ENCODE measurements at regions not wholly inside any gene's neighbourhood (a gene's known extent, or its start where the extent isn't known, plus 50 kb on each side); places are given as distances from the start of the nearest gene placed in this dataset.

- TF ChIP-seq CTCF (IDR thresholded peaks at IDR 0.05) (no peak), POLR2A (IDR thresholded peaks at IDR 0.05) (no peak)
These were observed 79.6 kb upstream of the MAP3K4 start for GRCh38 chr6:160911949-160912348.
